ENCODE measurements at regions not wholly inside any gene's neighbourhood (a gene's known extent, or its start where the extent isn't known, plus 50 kb on each side); places are given as distances from the start of the nearest gene placed in this dataset.
"Not testable (repeated sequence)": the region's sequence is repeated elsewhere in the genome, so short reads cannot be mapped to it uniquely, and the experiment has no call there.

DNA sequence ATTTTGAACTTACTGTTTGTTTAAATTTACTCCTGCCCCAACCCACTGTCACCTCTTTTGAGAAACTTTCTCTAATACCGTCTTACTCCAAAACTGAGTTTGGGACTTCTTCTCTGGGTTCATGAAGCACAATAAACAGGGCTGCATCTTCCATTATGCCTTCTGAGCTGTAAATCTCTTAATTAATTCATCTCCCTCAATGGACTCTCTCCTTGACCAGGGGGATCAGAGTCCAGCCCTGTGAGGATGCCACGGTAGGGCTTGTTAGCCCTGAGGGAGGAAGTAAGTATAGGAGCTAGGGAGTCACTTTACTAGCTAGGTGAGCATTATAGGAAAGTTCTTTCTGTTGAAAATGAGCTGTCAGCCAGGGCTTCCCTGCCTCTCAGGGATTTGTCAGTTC is 299.3 kb upstream of the SATB1 start:
- no peak for DNase-seq

DNA sequence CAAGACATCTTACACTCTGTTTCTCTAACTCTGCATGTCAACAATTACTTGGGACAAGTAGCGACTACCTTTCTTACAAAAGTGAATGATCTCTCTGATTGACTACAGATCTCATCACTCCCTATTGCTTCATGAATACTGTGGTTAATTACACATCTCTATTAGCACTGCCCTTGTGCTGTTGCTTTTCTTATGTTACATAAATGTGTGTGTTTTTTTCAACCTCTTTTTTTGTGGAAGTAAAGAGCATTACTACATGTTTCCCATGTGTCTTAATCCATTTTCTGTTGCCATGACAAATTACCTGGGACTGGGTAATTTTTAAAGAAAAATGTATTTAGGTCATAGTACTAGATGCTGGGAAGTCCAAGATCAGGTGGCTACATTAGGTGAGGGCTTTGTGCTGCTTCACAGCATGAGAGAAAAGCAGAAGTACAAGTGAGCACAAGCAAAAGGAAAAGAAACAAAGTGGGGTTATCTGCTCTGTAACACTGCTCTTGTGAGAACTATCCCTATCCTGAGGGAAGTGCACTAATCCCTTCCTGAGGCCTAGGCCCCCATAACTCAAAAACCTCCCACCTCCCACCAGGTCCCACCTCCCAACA is 298.2 kb upstream of the SATB1 start:
- no peak for DNase-seq

DNA sequence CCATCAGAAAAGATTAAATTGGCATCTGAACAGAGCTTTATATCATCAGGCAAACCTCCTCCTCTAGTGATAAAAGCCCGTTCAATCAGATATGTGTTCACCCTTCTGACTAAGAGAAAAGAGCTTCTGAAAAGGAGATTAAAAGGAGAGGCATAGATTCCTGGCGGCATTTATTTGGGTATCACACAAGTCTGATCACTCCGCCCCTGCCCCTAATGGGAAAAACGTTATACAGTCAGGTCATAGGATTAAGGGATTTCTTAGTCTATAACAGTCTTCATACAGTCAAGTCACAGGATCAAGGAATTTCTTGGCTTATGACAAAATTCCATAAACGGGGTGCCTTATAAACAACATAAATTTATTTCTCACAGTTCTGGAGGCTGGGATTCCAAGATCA is 295.4 kb upstream of the SATB1 start:
- DNase-seq = no peak

DNA sequence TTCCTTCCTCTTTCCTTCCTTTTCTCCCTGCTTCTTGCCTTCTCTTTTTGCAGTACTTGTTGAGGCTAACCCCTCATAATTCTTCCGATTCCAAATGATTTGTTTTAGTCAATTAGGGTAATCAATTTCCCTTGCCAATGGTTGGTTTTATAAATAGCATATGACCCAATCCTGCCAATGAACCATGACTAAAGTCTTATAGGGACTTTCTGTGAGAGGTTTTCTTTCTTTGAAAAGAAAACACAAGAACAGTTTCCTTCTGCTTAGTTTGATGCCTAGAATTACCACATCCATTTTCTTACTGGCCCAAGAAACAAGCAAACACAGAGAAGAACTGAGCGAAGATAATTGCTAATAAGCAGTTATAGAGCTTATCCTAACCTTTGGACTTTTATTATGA is 292.5 kb upstream of the SATB1 start:
- DNase-seq = no peak

DNA sequence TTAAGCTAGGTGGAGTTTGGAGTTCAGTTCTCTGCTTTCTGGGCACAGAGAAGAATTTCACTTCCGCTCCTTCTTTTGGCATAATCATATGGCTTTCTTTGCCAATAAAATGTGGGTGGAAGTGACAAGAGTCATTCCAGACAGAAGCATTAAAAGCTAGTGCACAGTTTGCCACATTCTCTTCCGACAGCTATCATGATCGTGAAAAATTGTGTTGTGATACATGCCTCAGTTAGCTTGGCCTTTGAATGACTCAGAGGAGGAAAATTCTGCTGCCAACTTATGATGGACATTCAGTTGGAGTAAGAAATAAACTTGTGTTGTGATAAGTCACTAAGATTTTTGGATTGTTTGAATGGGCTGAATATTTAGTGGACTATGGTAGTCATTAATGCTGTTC is 291.7 kb upstream of the SATB1 start:
- no peak for DNase-seq

DNA sequence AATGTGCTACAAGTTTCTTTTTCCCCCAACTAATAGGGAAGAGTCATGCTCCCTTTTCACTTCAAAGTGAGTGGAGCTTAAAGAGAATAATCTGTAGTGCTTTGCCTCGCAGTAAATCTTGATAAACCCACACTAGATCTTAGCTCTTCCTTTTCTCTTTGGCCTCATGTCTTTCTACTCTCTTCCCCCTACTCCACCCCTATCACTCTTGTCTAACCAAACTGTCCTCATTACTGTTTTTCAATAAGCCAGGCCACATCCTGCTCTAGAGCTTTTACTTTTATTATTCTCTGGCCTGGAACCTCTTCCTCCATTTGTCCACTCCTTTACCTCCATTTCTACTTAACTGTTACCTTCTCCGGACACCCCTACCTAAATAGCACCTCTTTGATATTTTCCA is 291.0 kb upstream of the SATB1 start:
- DNase-seq = no peak

DNA sequence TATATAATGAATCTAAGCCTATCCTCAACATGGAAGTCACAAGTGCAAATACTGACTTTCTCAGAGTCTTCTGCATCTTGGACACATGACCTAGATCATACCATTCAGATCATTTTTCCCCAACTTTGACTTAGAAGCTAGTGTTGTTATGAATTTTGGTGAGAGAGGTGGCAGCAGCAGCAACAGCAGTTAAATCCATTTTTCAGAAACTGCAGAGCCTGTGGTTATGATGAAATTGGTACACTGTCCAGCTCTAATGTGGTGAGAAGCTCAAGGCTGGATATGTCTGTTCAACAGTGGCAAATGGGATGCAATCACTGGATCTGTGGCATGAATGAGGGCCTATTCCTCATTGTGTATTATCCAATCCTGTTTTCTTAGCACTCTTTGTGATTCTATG is 290.1 kb upstream of the SATB1 start:
- no peak for DNase-seq

DNA sequence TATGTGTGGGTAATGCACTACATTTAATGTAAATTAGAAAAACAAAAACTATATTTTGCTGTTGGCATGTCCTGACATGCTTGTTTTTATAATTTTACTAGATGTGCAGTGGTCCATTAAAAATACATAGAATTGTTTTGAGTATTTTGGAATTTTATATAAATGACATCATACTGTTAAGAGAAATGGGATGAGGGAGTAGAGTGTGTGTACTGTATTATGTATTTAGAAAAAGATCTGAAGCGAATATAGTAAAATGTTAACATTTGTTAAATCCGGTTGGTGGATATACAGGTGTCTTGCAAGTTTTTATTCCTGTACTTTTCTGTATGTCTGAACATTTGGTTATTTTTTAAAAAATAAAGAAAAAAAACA is 288.4 kb upstream of the SATB1 start:
- no peak for DNase-seq

DNA sequence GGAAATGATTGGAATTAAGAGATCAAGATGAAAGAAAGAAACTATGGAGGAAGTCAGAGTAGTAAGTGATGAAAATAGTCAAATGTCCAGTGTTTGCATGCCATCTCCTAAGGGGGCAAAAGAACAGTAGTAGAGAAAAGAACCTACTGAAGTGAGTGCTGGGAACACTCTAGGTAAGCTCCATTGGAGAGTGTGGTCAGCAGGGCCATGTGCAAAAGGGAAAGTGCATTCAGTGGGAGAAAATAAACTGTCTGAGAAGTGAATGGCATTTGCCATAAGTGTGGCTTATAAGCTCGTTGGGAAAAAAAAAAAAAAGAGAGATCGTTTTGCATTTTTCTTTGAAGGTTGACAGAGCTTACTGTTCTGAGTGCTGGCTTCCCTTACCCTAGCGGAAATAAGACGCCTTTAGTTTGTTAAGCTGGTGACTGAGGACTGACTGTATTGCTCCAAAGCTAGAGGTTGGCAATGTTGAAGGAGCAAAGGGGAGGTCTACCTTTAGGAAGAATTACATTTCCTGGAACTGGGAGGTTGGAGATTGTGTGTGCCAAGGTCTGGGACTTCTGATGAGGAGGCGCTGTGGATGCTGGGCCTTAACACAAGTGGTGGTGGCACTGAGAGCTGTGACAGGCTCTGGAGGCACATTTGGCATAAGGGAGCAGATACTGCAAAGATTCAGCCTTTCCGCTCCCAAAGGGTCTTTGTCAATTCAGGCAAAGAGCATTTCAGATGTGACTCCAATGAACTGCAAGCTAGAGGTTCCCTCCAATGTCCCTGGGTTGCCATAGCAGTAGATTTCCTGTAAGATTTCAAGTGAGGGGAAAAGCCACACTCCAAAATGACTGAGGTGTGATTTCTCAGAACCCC is 287.8 kb upstream of the SATB1 start:
- DNase-seq = no peak

DNA sequence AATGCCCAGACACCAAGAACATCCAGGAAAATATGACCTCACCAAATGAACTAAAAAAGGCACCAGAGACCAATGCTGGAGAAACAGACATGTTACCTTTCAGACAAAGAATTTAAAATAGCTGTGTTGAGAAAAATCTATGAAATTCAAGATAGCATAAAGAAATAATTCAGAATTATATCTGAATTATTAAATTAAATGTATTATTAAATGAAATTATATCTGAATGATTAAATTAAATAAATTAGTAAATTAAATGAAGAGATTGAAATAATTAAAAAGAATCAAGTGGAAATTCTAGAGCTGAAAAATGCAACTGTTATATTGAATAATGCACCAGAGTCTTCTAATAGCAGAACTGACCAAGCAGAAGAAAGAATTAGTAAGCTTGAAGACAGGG is 279.2 kb upstream of the SATB1 start:
- DNase-seq = no peak

DNA sequence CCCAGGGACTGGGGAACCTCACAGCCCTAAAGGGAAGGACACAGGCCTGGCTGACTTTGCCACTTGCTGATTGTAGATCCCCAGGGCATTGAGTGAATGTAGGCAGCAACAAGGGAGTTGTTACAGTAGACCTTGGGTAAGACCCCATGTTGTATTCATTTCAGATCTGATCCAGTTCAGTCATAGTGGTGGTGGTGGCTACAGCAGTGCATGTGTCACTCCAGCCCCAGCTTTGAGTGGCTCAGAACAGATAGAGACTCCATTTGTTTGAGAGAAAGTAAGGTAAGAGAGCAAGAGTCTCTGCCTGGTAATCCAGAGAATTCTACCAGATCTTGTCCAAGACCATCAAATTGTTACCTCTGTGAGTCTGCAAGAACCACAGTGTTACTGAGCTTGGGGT is 278.7 kb upstream of the SATB1 start:
- DNase-seq = no peak

DNA sequence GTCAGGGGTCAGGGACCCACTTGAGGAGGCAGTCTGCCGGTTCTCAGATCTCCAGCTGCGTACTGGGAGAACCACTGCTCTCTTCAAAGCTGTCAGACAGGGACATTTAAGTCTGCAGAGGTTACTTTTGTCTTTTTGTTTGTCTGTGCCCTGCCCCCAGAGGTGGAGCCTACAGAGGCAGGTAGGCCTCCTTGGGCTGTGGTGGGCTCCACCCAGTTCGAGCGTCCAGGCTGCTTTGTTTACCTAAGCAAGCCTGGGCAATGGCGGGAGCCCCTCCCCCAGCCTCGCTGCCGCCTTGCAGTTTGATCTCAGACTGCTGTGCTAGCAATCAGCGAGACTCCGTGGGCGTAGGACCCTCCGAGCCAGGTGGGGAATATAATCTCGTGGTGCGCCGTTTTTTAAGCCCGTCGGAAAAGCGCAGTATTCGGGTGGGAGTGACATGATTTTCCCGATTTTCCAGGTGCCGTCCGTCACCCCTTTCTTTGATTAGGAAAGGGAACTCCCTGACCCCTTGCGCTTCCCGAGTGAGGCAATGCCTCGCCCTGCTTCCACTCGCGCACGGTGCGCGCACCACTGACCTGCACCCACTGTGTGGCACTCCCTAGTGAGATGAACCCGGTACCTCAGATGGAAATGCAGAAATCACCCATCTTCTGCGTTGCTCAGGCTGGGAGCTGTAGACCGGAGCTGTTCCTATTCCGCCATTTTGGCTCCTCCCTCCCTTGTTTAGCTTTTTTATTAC is 268.6 kb upstream of the SATB1 start:
- DNase-seq = not testable (repeated sequence)

DNA sequence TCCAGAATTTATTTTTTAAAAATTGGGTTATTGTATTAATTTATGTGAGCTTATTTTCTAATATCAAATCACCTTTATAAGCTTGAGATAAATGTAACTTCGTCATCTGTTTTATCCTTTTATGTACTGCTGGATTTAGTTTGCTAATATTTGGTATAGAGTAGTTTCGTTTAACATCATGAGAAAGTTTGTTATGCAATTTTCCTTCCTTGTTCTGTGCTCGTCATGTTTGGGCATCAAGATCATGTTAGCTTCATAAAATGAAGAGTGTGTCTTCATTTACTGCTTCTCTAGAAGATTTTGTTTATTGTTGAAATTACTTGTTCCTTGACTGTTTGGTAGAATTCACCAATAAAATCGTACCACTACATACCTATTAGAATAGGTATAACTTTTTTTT is 262.1 kb upstream of the SATB1 start:
- no peak for DNase-seq

DNA sequence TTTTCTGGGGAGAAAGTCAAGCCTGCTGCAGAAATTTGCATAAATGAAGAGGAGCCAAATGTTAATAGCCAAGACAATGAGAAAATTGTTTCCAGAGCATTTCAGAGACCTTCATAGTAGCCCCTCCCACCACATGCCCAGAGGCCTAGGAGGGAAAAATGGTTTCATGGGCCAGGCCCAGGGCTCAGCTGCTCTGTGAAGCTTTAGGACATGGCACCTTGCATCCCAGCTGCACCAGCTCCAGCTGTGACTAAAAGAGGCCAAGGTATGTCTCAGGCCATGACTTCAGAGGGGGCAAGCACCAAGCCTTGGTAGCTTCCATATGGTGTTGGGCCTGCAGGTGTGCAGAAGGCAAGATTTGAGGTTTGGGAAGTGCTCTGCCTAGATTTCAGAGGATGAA is 258.8 kb upstream of the SATB1 start:
- DNase-seq = no peak

DNA sequence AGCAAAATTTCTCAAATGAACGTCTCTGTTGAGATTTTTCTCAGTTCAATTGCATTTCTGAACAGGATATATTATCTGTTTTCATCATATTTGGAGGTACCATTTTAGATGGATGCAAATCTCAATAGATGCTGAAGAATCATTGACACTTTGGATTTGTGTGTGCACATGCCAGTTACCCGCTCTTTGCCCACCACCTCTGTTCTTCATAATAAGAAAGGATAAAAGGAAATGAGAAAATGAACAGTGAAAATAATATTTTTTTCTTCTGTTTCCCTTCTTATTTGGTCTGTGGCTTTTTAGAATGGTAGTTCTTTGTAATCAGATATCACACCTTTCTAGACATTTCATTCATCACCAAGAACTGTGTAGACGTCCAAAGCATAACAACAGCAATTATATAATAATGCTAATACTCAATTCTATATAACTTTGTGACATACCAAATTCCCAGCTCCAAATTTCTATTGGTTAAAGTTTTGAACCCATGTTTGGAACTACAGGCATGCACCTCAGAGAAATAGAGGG is 256.7 kb upstream of the SATB1 start:
- DNase-seq = no peak

DNA sequence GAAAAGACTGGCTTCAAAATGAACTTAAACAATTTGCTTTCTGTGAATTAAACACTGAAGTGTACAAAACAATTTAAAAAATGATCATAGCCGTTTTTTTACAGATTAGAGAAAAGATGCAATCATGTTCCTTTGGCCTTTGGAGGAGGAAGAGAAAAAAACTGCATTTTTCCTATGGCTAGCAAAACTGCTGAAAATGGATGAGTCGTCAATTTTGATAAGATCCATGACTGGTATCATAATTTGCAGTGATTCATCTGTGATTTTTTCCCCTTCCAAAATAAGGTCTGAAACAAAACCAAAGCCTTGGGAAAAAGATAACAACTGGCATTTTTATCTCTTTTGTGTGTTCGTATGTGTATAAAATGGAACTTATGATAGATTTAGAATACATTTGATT is 255.6 kb upstream of the SATB1 start:
- DNase-seq = no peak

DNA sequence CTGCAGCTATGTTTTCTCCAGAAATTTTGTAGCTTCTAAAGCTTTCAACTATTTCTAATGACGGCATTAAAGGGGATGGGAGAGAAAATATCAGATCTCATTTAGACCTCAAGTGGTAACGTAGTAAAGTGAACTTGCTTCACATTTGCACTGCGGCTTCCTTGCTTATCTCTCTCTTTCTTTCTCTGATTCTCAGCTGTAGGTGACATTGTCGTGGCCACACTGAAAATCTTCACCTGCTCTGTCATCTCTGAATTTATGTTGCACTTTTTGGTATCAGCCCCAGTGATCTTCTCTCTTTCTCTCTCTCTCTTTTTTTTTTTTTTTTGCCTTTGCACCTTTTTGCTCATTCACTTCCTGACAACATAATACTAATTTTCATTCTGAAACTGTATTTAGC is 254.1 kb upstream of the SATB1 start:
- DNase-seq = no peak

DNA sequence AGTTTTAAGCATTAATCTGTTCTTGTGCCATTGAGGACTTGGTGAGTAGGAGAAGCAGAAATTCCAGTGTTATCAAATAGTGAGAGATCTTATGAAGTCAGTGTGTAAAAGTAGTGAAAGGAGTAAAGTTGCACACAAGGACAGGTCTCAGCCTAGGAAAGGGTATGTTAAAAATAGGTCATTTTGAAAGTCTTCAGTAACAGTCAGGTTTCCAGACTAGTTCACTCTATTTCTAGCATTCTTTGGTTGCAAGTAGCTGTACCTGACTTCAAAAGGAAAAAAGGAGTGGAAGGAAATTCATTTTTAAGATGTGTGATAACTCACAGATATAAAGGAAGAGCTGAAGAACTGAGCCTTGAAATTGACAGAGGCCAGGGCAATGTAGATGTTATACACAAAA is 250.1 kb upstream of the SATB1 start:
- DNase-seq = no peak

DNA sequence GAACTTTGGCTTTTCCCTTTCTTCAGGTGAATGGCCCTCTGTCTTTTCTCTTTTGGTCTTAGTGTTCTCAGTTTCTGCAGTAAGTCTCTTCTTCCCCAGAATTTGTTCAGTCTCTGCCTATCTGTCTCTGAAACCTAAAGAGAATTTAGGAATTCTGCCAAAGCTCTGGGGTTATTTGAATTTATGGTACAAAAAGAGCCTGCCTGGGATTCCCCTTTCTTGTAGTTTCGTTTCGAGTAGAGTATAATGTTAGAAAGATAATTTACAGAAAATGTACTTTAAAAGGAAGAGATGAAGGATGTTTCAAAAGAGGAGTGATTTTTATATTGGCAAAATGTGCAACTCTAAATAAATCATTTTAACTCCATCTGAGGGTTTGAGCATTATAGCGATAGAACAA is 247.4 kb upstream of the SATB1 start:
- DNase-seq = no peak

DNA sequence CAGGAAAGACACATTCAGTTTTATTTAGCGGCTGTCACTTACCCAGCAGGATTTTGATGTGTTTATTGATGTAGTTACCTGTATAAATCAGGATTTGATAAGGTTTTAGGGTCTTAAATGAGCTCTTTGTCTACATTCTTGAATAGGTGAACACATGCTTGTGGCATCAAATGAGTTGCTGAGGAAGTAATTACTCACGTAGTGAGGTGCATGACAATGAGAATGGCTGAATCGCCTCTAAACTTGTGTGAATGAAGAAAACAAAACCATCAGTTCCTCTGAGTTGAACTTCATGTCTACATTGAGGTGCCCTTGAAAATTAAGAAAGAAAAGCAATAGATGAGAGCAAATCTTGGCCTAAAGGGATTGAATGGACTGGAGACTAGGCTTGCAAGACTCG is 245.6 kb upstream of the SATB1 start:
- no peak for DNase-seq

DNA sequence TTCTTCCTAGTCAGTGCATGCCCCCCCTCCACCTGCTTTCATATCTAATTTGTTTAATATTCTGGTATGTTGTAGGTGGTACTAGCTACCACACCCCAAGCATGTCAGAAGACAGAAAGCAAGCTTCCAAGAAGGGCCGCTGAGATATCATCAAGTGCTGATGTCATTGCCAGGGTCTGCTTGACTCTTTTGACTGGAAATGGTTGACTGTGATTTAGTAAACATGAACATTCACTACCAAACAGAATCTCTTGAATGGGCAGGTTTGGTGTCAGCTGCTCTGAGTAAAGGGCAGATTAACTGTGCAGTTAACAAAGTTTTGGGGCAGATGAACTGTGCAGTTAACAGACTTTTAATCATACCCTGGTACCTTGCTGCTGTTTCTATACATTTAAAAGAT is 244.2 kb upstream of the SATB1 start:
- DNase-seq = no peak

DNA sequence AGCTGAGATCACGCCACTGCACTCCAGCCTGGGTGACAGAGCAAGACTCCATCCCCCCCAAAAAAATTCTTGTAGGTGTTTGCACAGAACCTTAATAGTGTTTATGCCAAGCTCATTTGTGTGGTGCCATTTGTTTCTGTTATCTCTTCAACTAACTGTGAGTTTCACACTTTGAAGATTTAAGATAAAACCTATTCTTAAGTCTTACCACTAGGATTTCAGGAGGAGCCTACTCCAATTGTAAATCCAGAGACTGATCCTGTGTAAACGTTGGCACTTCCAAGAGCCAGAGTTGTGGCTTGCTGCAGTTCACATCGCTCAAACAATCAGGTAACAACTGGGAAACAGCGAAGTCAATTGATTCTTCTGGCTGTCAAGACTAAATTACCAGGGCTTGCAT is 242.4 kb upstream of the SATB1 start:
- DNase-seq = no peak

DNA sequence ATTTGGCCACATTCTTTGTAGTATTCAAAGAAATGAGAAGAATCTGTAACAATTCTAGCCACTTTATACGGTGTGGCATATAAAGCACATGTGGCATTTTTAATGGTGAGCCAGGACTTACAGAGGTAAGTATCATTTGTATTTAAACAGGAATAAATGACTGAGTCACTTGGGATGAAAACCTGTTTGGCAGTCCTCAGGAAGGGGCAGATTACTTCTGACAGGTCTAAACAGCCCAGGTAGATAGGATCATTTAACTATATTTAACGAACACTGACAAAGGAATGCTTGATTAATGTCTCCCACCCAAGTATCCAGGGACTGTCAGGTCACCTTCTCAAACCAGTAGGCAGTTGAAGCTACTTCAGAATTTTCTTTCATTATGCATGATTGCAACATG is 241.5 kb upstream of the SATB1 start:
- no peak for DNase-seq

DNA sequence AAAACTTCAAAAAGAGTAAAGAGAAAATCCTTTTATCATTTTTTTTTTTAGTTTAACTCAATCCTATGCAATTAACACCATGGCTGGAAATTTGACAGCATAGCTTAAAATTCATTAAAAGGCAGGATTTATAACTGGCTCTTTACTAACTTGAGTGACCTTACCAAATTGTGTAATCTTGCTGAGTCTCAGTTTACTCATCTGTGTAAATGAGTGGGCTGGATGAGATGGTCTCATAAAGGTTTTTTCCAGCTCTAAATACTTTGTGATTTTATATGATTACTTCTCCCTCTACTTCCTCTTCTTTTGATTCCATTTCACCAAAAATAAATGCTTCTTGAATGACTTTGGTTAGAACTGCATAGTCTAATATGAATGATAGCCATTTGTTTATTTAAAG is 234.9 kb upstream of the SATB1 start:
- no peak for DNase-seq

Measured in fibroblast of upper back skin (primary cell).